ENCODE measurements at regions not wholly inside any gene's neighbourhood (a gene's known extent, or its start where the extent isn't known, plus 50 kb on each side); places are given as distances from the start of the nearest gene placed in this dataset.

DNA sequence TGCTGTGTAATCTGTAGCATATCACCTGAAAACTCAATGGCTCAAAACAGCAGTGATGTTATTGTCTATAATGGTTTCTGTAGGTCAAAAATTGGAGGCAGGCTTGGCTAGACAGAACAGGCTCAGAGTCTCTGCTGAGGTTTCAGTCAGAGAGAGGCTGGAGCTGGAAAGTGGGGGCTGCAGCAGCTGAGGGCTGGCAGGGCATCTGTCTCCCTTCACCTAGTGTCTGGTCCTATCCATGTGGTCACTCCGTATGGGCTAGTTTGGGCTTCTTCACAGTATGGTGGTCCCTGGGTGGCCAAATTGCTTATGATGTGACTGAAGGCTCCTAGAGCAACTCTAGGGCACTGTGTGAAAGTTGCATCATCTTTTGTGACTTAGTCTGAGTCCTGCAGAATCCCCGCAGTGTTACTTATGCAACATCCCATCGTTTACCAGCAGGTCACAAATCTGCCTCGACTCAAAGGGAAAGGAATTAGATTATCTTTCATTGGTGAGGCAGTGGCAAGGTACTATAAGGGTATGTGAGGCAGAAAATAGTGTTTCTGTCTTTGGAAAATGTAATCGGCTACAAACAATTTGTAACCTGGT lies 497.0 kb downstream of the EPHA7 start:
- intact Hi-C loops (cut with DNase I), result no loop called here
- Histone ChIP-seq H3K36me3 (no peaks in the 10 kb centered on the region), H3K4me3 (no peak overlapping the region), H3K27ac (no peak overlapping the region), H3K27me3 (ENCODE audit: low read depth) (no peaks in the 10 kb centered on the region), H3K9me3 (no peaks in the 10 kb centered on the region), H3K4me1 (no peaks in the 10 kb centered on the region)
- no peak for DNase-seq
- no peak for ATAC-seq
- TF ChIP-seq, protein P1, sequence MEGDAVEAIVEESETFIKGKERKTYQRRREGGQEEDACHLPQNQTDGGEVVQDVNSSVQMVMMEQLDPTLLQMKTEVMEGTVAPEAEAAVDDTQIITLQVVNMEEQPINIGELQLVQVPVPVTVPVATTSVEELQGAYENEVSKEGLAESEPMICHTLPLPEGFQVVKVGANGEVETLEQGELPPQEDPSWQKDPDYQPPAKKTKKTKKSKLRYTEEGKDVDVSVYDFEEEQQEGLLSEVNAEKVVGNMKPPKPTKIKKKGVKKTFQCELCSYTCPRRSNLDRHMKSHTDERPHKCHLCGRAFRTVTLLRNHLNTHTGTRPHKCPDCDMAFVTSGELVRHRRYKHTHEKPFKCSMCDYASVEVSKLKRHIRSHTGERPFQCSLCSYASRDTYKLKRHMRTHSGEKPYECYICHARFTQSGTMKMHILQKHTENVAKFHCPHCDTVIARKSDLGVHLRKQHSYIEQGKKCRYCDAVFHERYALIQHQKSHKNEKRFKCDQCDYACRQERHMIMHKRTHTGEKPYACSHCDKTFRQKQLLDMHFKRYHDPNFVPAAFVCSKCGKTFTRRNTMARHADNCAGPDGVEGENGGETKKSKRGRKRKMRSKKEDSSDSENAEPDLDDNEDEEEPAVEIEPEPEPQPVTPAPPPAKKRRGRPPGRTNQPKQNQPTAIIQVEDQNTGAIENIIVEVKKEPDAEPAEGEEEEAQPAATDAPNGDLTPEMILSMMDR (IDR thresholded peaks at IDR 0.05), result no peak

DNA sequence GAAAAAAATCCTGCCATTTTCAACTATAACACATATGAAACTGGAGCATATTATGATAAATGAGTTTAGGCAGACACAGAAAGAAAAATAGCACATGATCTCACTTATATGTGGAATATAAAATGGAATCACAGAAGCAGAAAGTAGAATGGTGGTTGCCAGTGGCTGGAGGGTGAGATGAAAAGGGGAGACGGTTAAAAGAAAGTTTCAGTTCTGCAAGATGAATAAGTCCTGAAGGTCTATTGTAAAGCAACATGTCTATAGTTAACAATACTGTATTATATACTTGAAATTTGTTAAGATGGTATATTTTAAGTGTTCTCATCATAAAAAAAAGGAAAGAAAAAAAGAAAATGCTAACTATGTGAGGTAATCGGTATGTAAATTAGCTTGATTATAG lies 503.9 kb downstream of the EPHA7 start:
- intact Hi-C loops (cut with DNase I), result no loop called here
- Histone ChIP-seq H3K9me3 (no peaks in the 10 kb centered on the region), H3K27ac (no peak overlapping the region), H3K36me3 (no peaks in the 10 kb centered on the region), H3K4me1 (no peaks in the 10 kb centered on the region), H3K27me3 (ENCODE audit: low read depth) (no peaks in the 10 kb centered on the region), H3K4me3 (no peak overlapping the region)
- TF ChIP-seq, protein P1 (IDR thresholded peaks at IDR 0.05), result no peak
- ATAC-seq, result no peak
- no peak for DNase-seq

GRCh38 chr6:92911301-92911700 lies 508.1 kb downstream of the EPHA7 start:
- no peaks in the 10 kb centered on the region for H3K4me1 ChIP-seq
- DNase-seq, result no peak
- ATAC-seq, result no peak
- no peaks in the 10 kb centered on the region for H3K27me3 ChIP-seq (ENCODE audit: low read depth)
- no peaks in the 10 kb centered on the region for H3K9me3 ChIP-seq
- no peak overlapping the region for H3K27ac ChIP-seq
- TF ChIP-seq, protein P1 (IDR thresholded peaks at IDR 0.05), result no peak
- H3K4me3 ChIP-seq, result no peak overlapping the region
- H3K36me3 ChIP-seq, result no peaks in the 10 kb centered on the region
- intact Hi-C loops (cut with DNase I), result no loop called here

GRCh38 chr6:92910646-92911045 lies 508.7 kb downstream of the EPHA7 start:
- no peaks in the 10 kb centered on the region for H3K4me1 ChIP-seq
- DNase-seq, result no peak
- no peak overlapping the region for H3K27ac ChIP-seq
- no peaks in the 10 kb centered on the region for H3K36me3 ChIP-seq
- no peak for ATAC-seq
- TF ChIP-seq, protein P1 (IDR thresholded peaks at IDR 0.05), result no peak
- intact Hi-C loops (cut with DNase I), result no loop called here
- H3K9me3 ChIP-seq, result no peaks in the 10 kb centered on the region
- no peak overlapping the region for H3K4me3 ChIP-seq
- no peaks in the 10 kb centered on the region for H3K27me3 ChIP-seq (ENCODE audit: low read depth)

- no peaks in the 10 kb centered on the region for H3K4me1 ChIP-seq
- no peak for ATAC-seq
- TF ChIP-seq, protein P1 (IDR thresholded peaks at IDR 0.05), result no peak
Measured at GRCh38 chr6:92906385-92906784, 513.0 kb downstream of the EPHA7 start.

More at GRCh38 chr6:92906385-92906784, 513.0 kb downstream of the EPHA7 start:
- intact Hi-C loops (cut with DNase I), result no loop called here
- no peaks in the 10 kb centered on the region for H3K27me3 ChIP-seq (ENCODE audit: low read depth)
- H3K27ac ChIP-seq, result no peak overlapping the region
- H3K4me3 ChIP-seq, result no peak overlapping the region
- no peaks in the 10 kb centered on the region for H3K9me3 ChIP-seq
- no peaks in the 10 kb centered on the region for H3K36me3 ChIP-seq
- DNase-seq, result no peak

All from lower lobe of right lung (tissue), 2 donors.